HepG2 (cell line): ENCODE measurements at regions not wholly inside any gene's neighbourhood (a gene's known extent, or its start where the extent isn't known, plus 50 kb on each side); places are given as distances from the start of the nearest gene placed in this dataset.
A peak's percentile ranks its signal among the peaks of the same experiment; 100 is the strongest.

Experiments
- CAMTA2 ChIP-seq: sonication (generic); formaldehyde crosslinking; IDR thresholded peaks from 2 replicates; pipeline ENCODE4 v1.4.0; 2020; ENCODE audit warnings: mild to moderate bottlenecking, missing genetic modification reagents, borderline replicate concordance
- DNMT1 ChIP-seq: sonication (generic); formaldehyde crosslinking; IDR thresholded peaks from 2 replicates; pipeline ENCODE4 v1.5.1; 2020; ENCODE audit warnings: mild to moderate bottlenecking, missing genetic modification reagents
- IKZF5 ChIP-seq: IDR thresholded peaks from 2 replicates; pipeline ENCODE4 v1.6.1; 2018; ENCODE audit warnings: missing genetic modification reagents, mild to moderate bottlenecking, missing compliant biosample characterization
- LCORL ChIP-seq, 2 experiments: fragments of 450-650 bp in 1 of 2; sonication (generic) in 1 of 2; formaldehyde crosslinking in 1 of 2; IDR thresholded peaks; 2 replicates each; pipeline versions ENCODE4 v1.5.0 to v1.6.1; 2017 to 2020; ENCODE audit warnings: antibody characterized with exemption in 1 of 2, missing genetic modification reagents in 1 of 2
- NKX3-1 ChIP-seq: sonication (generic); formaldehyde crosslinking; IDR thresholded peaks from 2 replicates; pipeline ENCODE4 v1.5.0; 2020; ENCODE audit warnings: missing genetic modification reagents
- NR2F6 ChIP-seq, 2 experiments: IDR thresholded peaks; 2 replicates each; pipeline ENCODE4 v1.6.1; 2016; ENCODE audit warnings: antibody characterized with exemption in 1 of 2, mild to moderate bottlenecking in 1 of 2
- PTBP1 ChIP-seq: fragments of 200-400 bp; formaldehyde crosslinking; IDR thresholded peaks from 2 replicates; pipeline ENCODE4 v1.6.1; 2018; ENCODE audit warnings: low read length, low read depth; ENCODE audit not compliant: poor library complexity, severe bottlenecking
- SKI ChIP-seq: fragments of 450-650 bp; IDR thresholded peaks from one replicate; pipeline ENCODE4 v1.6.1; 2018; ENCODE audit warnings: mild to moderate bottlenecking; ENCODE audit not compliant: partially characterized antibody
- SPEN ChIP-seq: sonication (generic); formaldehyde crosslinking; IDR thresholded peaks from 2 replicates; pipeline ENCODE4 v1.5.1; 2020; ENCODE audit warnings: low read depth, mild to moderate bottlenecking, missing genetic modification reagents
- SRSF1 ChIP-seq: fragments of 200-400 bp; formaldehyde crosslinking; optimal IDR thresholded peaks from 2 replicates; pipeline ENCODE3; 2017; ENCODE audit warnings: mild to moderate bottlenecking, low read depth, low read length, moderate library complexity
- TBP ChIP-seq: sonication (generic); formaldehyde crosslinking; IDR thresholded peaks from 2 replicates; pipeline ENCODE4 v1.5.0; 2020; ENCODE audit warnings: missing genetic modification reagents
- UBTF ChIP-seq: sonication (generic); formaldehyde crosslinking; IDR thresholded peaks from 2 replicates; pipeline ENCODE4 v1.4.0; 2020; ENCODE audit warnings: mild to moderate bottlenecking, missing genetic modification reagents
- YY1 ChIP-seq: IDR thresholded peaks from 2 replicates; pipeline ENCODE4 v1.6.1; 2011; ENCODE audit warnings: low read length, low read depth, moderate library complexity, mild to moderate bottlenecking; ENCODE audit not compliant: insufficient read depth, insufficient replicate concordance
- ZBTB49 ChIP-seq: sonication (generic); formaldehyde crosslinking; IDR thresholded peaks from 2 replicates; pipeline ENCODE4 v1.4.0; 2020; ENCODE audit warnings: missing genetic modification reagents, borderline replicate concordance
- ZFP36L1 ChIP-seq: sonication (generic); formaldehyde crosslinking; IDR thresholded peaks from 2 replicates; pipeline ENCODE4 v1.8.0; 2022; ENCODE audit warnings: mild to moderate bottlenecking, missing genetic modification reagents, moderate library complexity
- ZFX ChIP-seq: sonication (generic); formaldehyde crosslinking; IDR thresholded peaks from 2 replicates; pipeline ENCODE4 v1.4.0; 2020; ENCODE audit warnings: mild to moderate bottlenecking, low read depth, missing genetic modification reagents, moderate library complexity
- ZNF326 ChIP-seq: sonication (generic); formaldehyde crosslinking; IDR thresholded peaks from 2 replicates; pipeline ENCODE4 v1.4.0; 2020; ENCODE audit warnings: missing genetic modification reagents, borderline replicate concordance
- ZNF607 ChIP-seq: sonication (generic); formaldehyde crosslinking; IDR thresholded peaks from 2 replicates; pipeline ENCODE4 v1.5.1; 2020; ENCODE audit warnings: missing genetic modification reagents, mild to moderate bottlenecking, borderline replicate concordance
- ZNF644 ChIP-seq: IDR thresholded peaks from 2 replicates; pipeline ENCODE4 v1.6.1; 2016; ENCODE audit warnings: low read depth
- TF ChIP-seq, protein P1 (sequence below): sonication (generic); formaldehyde crosslinking; conservative IDR thresholded peaks from 2 replicates; pipeline ENCODE4 v1.4.0; 2020; ENCODE audit warnings: missing genetic modification reagents

DNA sequence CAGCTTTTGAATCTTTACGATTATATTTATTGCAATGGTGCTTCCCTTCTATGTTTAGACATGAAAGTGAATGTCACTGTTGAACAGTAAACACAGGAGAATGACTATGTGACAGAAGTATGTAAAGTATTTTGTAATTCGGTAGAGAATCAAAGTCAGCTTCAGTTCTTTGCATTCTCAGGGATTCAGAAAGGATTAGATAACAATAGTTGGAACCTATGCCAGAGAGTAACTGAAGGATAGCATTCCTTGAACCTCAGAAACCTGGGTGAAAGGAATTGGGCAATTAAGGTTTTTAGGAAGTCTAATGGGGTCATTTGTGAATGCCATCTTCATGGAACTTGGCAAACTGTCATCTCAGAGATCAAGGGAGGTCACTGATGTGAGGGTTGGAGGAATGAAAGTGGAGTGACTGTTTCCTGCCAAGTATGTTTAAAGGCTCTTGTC is 305.3 kb upstream of the DDHD1 start (continued):
- no peak for TF ChIP-seq CAMTA2 (CRISPR knock-in tag)
- TF ChIP-seq SRSF1: no peak
- TF ChIP-seq ZBTB49: no peak
- peak; percentile 73 for TF ChIP-seq NR2F6 (IDR thresholded peaks at IDR 0.05)
- TF ChIP-seq NR2F6 (CRISPR knock-in tag; IDR thresholded peaks at IDR 0.05): peak; percentile 85
- no peak for TF ChIP-seq ZFX
- TF ChIP-seq TBP (CRISPR knock-in tag): no peak
- TF ChIP-seq IKZF5 (CRISPR knock-in tag): peak; percentile 63
- TF ChIP-seq DNMT1 (CRISPR knock-in tag): no peak
- no peak for TF ChIP-seq PTBP1
- TF ChIP-seq ZNF326: no peak
- TF ChIP-seq ZFP36L1 (CRISPR knock-in tag): no peak
- TF ChIP-seq ZNF644 (CRISPR knock-in tag): peak; percentile 55; the same call in 1 of the 2 replicates
- peak; percentile 89 for TF ChIP-seq LCORL (IDR thresholded peaks at IDR 0.05)
- peak; percentile 47; the same call in 1 of the 2 replicates for TF ChIP-seq LCORL (CRISPR knock-in tag; IDR thresholded peaks at IDR 0.05)
- TF ChIP-seq UBTF (CRISPR knock-in tag): no peak
- no peak for TF ChIP-seq NKX3-1
- TF ChIP-seq ZNF607 (CRISPR knock-in tag): no peak
- TF ChIP-seq, protein P1, sequence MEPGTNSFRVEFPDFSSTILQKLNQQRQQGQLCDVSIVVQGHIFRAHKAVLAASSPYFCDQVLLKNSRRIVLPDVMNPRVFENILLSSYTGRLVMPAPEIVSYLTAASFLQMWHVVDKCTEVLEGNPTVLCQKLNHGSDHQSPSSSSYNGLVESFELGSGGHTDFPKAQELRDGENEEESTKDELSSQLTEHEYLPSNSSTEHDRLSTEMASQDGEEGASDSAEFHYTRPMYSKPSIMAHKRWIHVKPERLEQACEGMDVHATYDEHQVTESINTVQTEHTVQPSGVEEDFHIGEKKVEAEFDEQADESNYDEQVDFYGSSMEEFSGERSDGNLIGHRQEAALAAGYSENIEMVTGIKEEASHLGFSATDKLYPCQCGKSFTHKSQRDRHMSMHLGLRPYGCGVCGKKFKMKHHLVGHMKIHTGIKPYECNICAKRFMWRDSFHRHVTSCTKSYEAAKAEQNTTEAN (CRISPR knock-in tag): 0 out of 2 replicates have a peak, but pooled peaks have one; percentile 43
- TF ChIP-seq YY1: no peak
- TF ChIP-seq SPEN (CRISPR knock-in tag): no peak
- TF ChIP-seq SKI: peak; percentile 30
